Myocyte (in vitro differentiated cells): ENCODE measurements at regions not wholly inside any gene's neighbourhood (a gene's known extent, or its start where the extent isn't known, plus 50 kb on each side); places are given as distances from the start of the nearest gene placed in this dataset.

ENCODE experiments used
- DNase-seq: peaks from one replicate; pipeline ENCODE4 v3.0.0-alpha.2; 2012; ENCODE audit warnings: low read depth

DNA sequence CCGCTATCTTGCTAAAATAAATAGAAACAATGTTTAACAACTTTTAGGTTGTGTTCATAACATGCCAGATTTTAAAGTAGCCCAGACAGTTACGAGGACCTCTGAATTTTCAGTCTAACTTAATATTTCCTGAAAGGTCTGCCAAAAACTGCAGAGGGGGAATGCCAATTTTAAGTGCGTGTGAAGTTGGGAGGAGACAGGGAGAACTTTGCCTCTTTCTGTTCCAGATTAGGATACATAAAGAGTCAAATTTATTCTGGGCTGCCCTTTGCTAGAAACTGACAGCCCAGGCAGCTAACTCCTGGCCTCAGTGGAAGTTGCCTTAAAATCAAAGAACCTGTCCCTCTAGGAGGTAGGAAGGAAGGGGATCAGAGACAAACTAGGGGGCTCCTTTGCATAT lies 52.3 kb upstream of the PIP4K2A start:
- DNase-seq, result no peak

DNA sequence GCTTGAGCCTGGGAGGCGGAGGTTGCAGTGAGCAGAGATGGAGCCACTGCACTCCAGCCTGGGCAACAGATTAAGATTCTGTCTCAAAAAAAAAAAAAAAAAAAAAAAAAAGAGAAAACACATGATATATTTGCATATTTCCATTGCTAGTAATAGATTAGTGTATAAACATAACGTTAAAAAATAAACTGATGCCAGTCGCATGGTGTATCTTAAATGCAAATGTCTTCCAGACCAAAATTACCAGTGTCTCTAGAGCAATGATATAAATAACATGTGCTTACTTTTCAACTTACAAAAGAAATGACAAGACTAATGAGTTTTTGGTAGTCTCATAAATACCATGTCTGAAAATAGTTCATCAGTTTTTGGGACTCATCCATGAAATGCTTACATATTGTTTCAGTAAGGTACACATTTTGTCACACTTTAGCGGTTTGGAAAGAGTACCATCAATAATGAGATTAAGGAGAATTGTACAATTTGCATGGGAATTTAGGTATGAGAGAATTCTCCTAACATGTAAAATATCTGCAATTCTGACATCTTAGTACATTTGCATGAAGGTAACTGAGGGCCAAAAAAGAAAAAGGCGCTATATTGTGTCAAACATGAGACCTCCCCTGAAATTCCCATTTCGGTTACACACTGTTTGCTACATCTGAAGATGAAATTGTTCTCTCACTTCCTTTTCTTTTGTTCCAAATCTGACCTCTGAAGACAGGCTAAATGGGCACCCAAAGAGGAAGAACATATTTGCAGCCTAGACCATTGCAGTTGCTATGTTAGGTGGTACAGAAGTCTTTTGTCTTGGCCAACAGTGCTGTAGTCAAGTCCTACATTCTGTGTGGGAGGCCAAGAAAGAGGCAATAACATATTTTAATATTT lies 51.5 kb upstream of the PIP4K2A start:
- no peak for DNase-seq

DNA sequence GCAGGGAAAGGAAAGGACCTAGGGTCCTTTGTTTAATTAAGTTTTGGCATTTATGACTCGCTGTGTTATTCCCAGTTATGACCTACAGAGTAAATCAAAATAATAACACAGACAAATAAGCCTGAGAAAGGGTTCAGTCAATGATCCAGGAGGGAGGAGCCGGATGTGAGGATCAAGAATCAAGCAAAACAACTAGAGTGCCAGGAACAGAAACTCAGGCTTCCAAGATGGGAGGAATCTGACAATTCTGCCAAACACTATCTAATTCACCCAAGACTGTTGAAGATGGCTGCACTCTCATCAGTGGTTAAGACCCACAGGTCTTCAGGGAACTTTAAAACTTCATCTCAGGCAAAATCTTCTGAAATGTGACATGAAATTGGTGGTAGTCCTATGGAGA lies 50.3 kb upstream of the PIP4K2A start:
- no peak for DNase-seq
